ENCODE measurements at regions not wholly inside any gene's neighbourhood (a gene's known extent, or its start where the extent isn't known, plus 50 kb on each side); places are given as distances from the start of the nearest gene placed in this dataset.
A peak's percentile ranks its signal among the peaks of the same experiment; 100 is the strongest.

- Histone ChIP-seq H3K36me3 (ENCODE audit: control insufficient read depth, insufficient read depth, low read length) (no peaks in the 10 kb centered on the region), H3K27me3 (ENCODE audit: control insufficient read depth, insufficient read depth, low read length) (no peaks in the 10 kb centered on the region), H3K4me1 (ENCODE audit: control insufficient read depth, insufficient read depth, low read length) (no peaks in the 10 kb centered on the region), H3K9me3 (ENCODE audit: control insufficient read depth, low read depth, low read length) (no peaks in the 10 kb centered on the region), H3K27ac (ENCODE audit: low read length) (no peak overlapping the region), H3K4me3 (ENCODE audit: low read length) (no peak overlapping the region)
- DNase-seq = peak in 1 of 2 donors; percentile 2
- WGBS (ENCODE audit: insufficient coverage, low lambda C conversion rate) = no CpG with 5 or more reads among the region's 6 CpGs
Measured at GRCh38 chr2:22377268-22377667, 1007.7 kb upstream of the KLHL29 start.

- H3K4me1 ChIP-seq (ENCODE audit: control insufficient read depth, insufficient read depth, low read length) = no peaks in the 10 kb centered on the region
- H3K27ac ChIP-seq (ENCODE audit: low read length) = no peak overlapping the region
- H3K27me3 ChIP-seq (ENCODE audit: control insufficient read depth, insufficient read depth, low read length) = no peaks in the 10 kb centered on the region
- no peaks in the 10 kb centered on the region for H3K36me3 ChIP-seq (ENCODE audit: control insufficient read depth, insufficient read depth, low read length)
- no peaks in the 10 kb centered on the region for H3K9me3 ChIP-seq (ENCODE audit: control insufficient read depth, low read depth, low read length)
- whole genome bisulfite sequencing (ENCODE audit: insufficient coverage, low lambda C conversion rate) = 82% methylated on average over 2 of the region's 11 CpGs
- no peak for DNase-seq
- H3K4me3 ChIP-seq (ENCODE audit: low read length) = no peak overlapping the region
Measured at GRCh38 chr2:22382479-22383169, 1002.4 kb upstream of the KLHL29 start.

DNA sequence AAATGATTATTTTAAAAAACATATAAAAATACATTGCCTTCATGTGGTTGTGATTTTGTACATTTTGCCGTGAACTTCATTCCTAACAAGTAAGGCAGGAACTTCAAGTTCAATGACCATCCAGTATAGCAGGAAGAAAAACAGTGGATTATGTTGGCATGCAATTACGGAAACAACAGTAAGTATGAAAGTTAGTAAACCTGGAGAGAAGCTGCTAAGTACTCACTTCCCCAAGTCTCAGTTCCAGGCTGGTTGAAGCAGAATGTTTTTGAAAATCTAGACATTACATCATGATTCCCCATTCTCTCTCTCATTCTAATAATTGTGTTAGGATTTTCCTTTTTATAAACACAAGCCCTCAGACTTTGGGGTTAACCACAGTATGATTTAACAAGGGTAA is 987.1 kb upstream of the KLHL29 start:
- Histone ChIP-seq H3K9me3 (ENCODE audit: control insufficient read depth, low read depth, low read length) (no peaks in the 10 kb centered on the region), H3K27ac (ENCODE audit: low read length) (no peak overlapping the region), H3K36me3 (ENCODE audit: control insufficient read depth, insufficient read depth, low read length) (no peaks in the 10 kb centered on the region), H3K4me3 (ENCODE audit: low read length) (no peak overlapping the region), H3K4me1 (ENCODE audit: control insufficient read depth, insufficient read depth, low read length) (no peaks in the 10 kb centered on the region), H3K27me3 (ENCODE audit: control insufficient read depth, insufficient read depth, low read length) (no peaks in the 10 kb centered on the region)
- WGBS (ENCODE audit: insufficient coverage, low lambda C conversion rate) = 100% methylated on average over 1 of the region's 2 CpGs
- no peak for DNase-seq

DNA sequence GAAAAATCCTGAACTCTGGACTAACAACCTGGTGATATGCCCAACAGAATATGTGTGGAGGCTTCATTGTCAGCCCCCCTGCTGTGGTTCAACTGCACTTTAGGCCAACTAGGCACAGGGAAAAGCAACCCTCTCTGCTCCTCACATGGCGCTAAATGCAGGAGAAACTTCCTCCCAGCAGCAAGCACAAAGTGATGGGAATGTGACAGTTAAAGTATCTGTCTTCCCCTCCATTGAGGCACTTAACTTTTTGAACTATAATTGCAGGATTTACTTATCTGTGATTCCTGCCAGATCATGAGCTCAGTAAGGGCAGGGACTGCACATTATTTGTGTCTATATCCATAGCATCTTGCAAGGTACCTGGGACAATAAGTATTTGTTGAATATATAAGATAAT is 981.2 kb upstream of the KLHL29 start:
- no peak overlapping the region for H3K4me3 ChIP-seq (ENCODE audit: low read length)
- no peak overlapping the region for H3K27ac ChIP-seq (ENCODE audit: low read length)
- WGBS (ENCODE audit: insufficient coverage, low lambda C conversion rate) = no CpG with 5 or more reads among the region's 1 CpG
- no peak for DNase-seq
- H3K36me3 ChIP-seq (ENCODE audit: control insufficient read depth, insufficient read depth, low read length) = no peaks in the 10 kb centered on the region
- H3K4me1 ChIP-seq (ENCODE audit: control insufficient read depth, insufficient read depth, low read length) = no peaks in the 10 kb centered on the region
- no peaks in the 10 kb centered on the region for H3K9me3 ChIP-seq (ENCODE audit: control insufficient read depth, low read depth, low read length)
- no peaks in the 10 kb centered on the region for H3K27me3 ChIP-seq (ENCODE audit: control insufficient read depth, insufficient read depth, low read length)

- H3K9me3 ChIP-seq (ENCODE audit: control insufficient read depth, low read depth, low read length) = no peaks in the 10 kb centered on the region
- WGBS (ENCODE audit: insufficient coverage, low lambda C conversion rate) = 83% methylated on average over 1 of the region's 2 CpGs
- DNase-seq = no peak
Measured at GRCh38 chr2:22406625-22407024, 978.4 kb upstream of the KLHL29 start.

GRCh38 chr2:22420076-22420475 is 964.9 kb upstream of the KLHL29 start:
- Histone ChIP-seq H3K4me3 (ENCODE audit: low read length) (no peak overlapping the region), H3K9me3 (ENCODE audit: control insufficient read depth, low read depth, low read length) (no peaks in the 10 kb centered on the region), H3K4me1 (ENCODE audit: control insufficient read depth, insufficient read depth, low read length) (no peaks in the 10 kb centered on the region), H3K27me3 (ENCODE audit: control insufficient read depth, insufficient read depth, low read length) (no peaks in the 10 kb centered on the region), H3K36me3 (ENCODE audit: control insufficient read depth, insufficient read depth, low read length) (no peaks in the 10 kb centered on the region), H3K27ac (ENCODE audit: low read length) (no peak overlapping the region)
- no peak for DNase-seq

More at GRCh38 chr2:22406625-22407024, 978.4 kb upstream of the KLHL29 start:
- no peak overlapping the region for H3K4me3 ChIP-seq (ENCODE audit: low read length)
- H3K4me1 ChIP-seq (ENCODE audit: control insufficient read depth, insufficient read depth, low read length) = no peaks in the 10 kb centered on the region
- H3K36me3 ChIP-seq (ENCODE audit: control insufficient read depth, insufficient read depth, low read length) = no peaks in the 10 kb centered on the region
- no peak overlapping the region for H3K27ac ChIP-seq (ENCODE audit: low read length)
- H3K27me3 ChIP-seq (ENCODE audit: control insufficient read depth, insufficient read depth, low read length) = no peaks in the 10 kb centered on the region

- no CpG with 5 or more reads among the region's 1 CpG for WGBS (ENCODE audit: insufficient coverage, low lambda C conversion rate)
- Histone ChIP-seq H3K4me1 (ENCODE audit: control insufficient read depth, insufficient read depth, low read length) (no peaks in the 10 kb centered on the region), H3K9me3 (ENCODE audit: control insufficient read depth, low read depth, low read length) (no peaks in the 10 kb centered on the region), H3K36me3 (ENCODE audit: control insufficient read depth, insufficient read depth, low read length) (no peaks in the 10 kb centered on the region), H3K27ac (ENCODE audit: low read length) (no peak overlapping the region), H3K4me3 (ENCODE audit: low read length) (no peak overlapping the region), H3K27me3 (ENCODE audit: control insufficient read depth, insufficient read depth, low read length) (no peaks in the 10 kb centered on the region)
- DNase-seq = no peak
Measured at GRCh38 chr2:22442051-22442450, 942.9 kb upstream of the KLHL29 start.

GRCh38 chr2:22444281-22444680 is 940.7 kb upstream of the KLHL29 start:
- Histone ChIP-seq H3K27ac (ENCODE audit: low read length) (no peak overlapping the region), H3K27me3 (ENCODE audit: control insufficient read depth, insufficient read depth, low read length) (no peaks in the 10 kb centered on the region), H3K9me3 (ENCODE audit: control insufficient read depth, low read depth, low read length) (no peaks in the 10 kb centered on the region), H3K36me3 (ENCODE audit: control insufficient read depth, insufficient read depth, low read length) (no peaks in the 10 kb centered on the region), H3K4me1 (ENCODE audit: control insufficient read depth, insufficient read depth, low read length) (no peaks in the 10 kb centered on the region), H3K4me3 (ENCODE audit: low read length) (no peak overlapping the region)
- DNase-seq = no peak
- WGBS (ENCODE audit: insufficient coverage, low lambda C conversion rate) = no CpG with 5 or more reads among the region's 1 CpG

DNA sequence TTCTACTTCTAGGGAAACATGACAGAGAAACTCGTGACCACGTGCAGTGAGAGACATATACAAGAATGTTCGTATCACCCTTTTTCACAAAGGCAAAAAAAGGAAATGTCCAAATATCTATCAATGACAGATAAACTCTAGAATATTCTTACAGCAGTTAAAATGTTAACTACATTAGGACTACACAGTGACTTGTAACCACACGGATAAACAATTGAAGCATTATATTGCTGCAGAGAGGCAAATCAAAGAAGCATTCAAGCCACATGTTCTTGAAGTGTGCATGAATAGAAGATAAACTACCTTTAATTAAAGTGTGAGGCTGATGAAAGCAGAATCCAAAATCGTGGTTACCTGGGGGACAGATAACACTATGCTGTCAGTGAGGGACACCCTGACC is 935.3 kb upstream of the KLHL29 start:
- no peaks in the 10 kb centered on the region for H3K9me3 ChIP-seq (ENCODE audit: control insufficient read depth, low read depth, low read length)
- WGBS (ENCODE audit: insufficient coverage, low lambda C conversion rate) = no CpG with 5 or more reads among the region's 5 CpGs
- H3K36me3 ChIP-seq (ENCODE audit: control insufficient read depth, insufficient read depth, low read length) = no peaks in the 10 kb centered on the region
- no peak overlapping the region for H3K27ac ChIP-seq (ENCODE audit: low read length)
- H3K4me1 ChIP-seq (ENCODE audit: control insufficient read depth, insufficient read depth, low read length) = no peaks in the 10 kb centered on the region
- DNase-seq = no peak
- no peak overlapping the region for H3K4me3 ChIP-seq (ENCODE audit: low read length)
- H3K27me3 ChIP-seq (ENCODE audit: control insufficient read depth, insufficient read depth, low read length) = no peaks in the 10 kb centered on the region

DNA sequence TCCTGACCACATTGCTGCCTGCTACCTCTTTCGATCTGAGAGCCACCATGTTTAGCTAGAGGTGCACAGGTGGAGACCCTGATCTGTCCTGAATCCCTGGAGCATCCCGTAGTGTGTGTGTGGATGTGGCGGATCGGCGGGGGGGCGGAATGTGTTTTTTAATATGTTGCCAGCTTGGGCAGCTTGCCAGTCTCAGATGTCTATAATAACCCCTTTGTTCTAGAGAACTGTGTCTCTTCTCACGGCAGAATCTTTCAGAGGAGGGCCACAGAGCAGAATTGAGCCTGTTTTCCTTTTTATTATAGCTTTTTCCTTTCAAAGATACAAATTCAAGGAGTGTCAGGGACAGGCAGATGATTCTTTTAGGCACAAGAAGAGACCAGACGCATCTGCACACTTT is 934.1 kb upstream of the KLHL29 start:
- Histone ChIP-seq H3K9me3 (ENCODE audit: control insufficient read depth, low read depth, low read length) (no peaks in the 10 kb centered on the region), H3K27me3 (ENCODE audit: control insufficient read depth, insufficient read depth, low read length) (no peaks in the 10 kb centered on the region), H3K36me3 (ENCODE audit: control insufficient read depth, insufficient read depth, low read length) (no peaks in the 10 kb centered on the region), H3K4me1 (ENCODE audit: control insufficient read depth, insufficient read depth, low read length) (no peaks in the 10 kb centered on the region), H3K4me3 (ENCODE audit: low read length) (no peak overlapping the region), H3K27ac (ENCODE audit: low read length) (no peak overlapping the region)
- WGBS (ENCODE audit: insufficient coverage, low lambda C conversion rate) = 67% methylated on average over 1 of the region's 8 CpGs
- no peak for DNase-seq

GRCh38 chr2:22454826-22455485 is 930.0 kb upstream of the KLHL29 start:
- DNase-seq = peak; percentile 23 to 43
- no peaks in the 10 kb centered on the region for H3K4me1 ChIP-seq (ENCODE audit: control insufficient read depth, insufficient read depth, low read length)
- no peaks in the 10 kb centered on the region for H3K36me3 ChIP-seq (ENCODE audit: control insufficient read depth, insufficient read depth, low read length)
- H3K27ac ChIP-seq (ENCODE audit: low read length) = no peak overlapping the region
- WGBS (ENCODE audit: insufficient coverage, low lambda C conversion rate) = no CpG with 5 or more reads among the region's 2 CpGs
- no peaks in the 10 kb centered on the region for H3K27me3 ChIP-seq (ENCODE audit: control insufficient read depth, insufficient read depth, low read length)
- no peaks in the 10 kb centered on the region for H3K9me3 ChIP-seq (ENCODE audit: control insufficient read depth, low read depth, low read length)
- no peak overlapping the region for H3K4me3 ChIP-seq (ENCODE audit: low read length)
